Activated CD4-positive, CD25-positive, alpha-beta regulatory T cell treated with anti-CD3 and anti-CD28 coated beads, Interleukin-2, amount 50 U/mL, for 24 hours (primary cell): ENCODE measurements at regions not wholly inside any gene's neighbourhood (a gene's known extent, or its start where the extent isn't known, plus 50 kb on each side); places are given as distances from the start of the nearest gene placed in this dataset.

ENCODE experiments used
- ATAC-seq, 2 donors: fragments of 150-1000 bp; cut with Tn5 transposase; one replicate each; pipeline ENCODE4 v1.10.0; 2021; ENCODE audit warnings: mild to moderate bottlenecking in 1 of 2, moderate library complexity in 1 of 2

- ATAC-seq = no peak
Observed at GRCh38 chr2:128559533-128560515, 241.2 kb upstream of the HS6ST1 start.

- no peak for ATAC-seq
Observed at GRCh38 chr2:128560718-128561117, 242.1 kb upstream of the HS6ST1 start.

- no peak for ATAC-seq
Observed at GRCh38 chr2:128562471-128563347, 244.0 kb upstream of the HS6ST1 start.

GRCh38 chr2:128563348-128563687, 244.7 kb upstream of the HS6ST1 start:
- no peak for ATAC-seq

- no peak for ATAC-seq
Observed at GRCh38 chr2:128564131-128564530, 245.5 kb upstream of the HS6ST1 start.

- no peak for ATAC-seq
Observed at GRCh38 chr2:128564551-128564950, 245.9 kb upstream of the HS6ST1 start.

GRCh38 chr2:128565441-128565840, 246.8 kb upstream of the HS6ST1 start:
- ATAC-seq = no peak

- no peak for ATAC-seq
Observed at GRCh38 chr2:128566671-128567070, 248.0 kb upstream of the HS6ST1 start.

- no peak for ATAC-seq
Observed at GRCh38 chr2:128568106-128568505, 249.4 kb upstream of the HS6ST1 start.

- ATAC-seq = no peak
Observed at GRCh38 chr2:128573116-128573515, 254.4 kb upstream of the HS6ST1 start.

GRCh38 chr2:128573531-128573930, 254.9 kb upstream of the HS6ST1 start:
- no peak for ATAC-seq

- ATAC-seq = no peak
Observed at GRCh38 chr2:128577141-128577930, 258.7 kb upstream of the HS6ST1 start.

- no peak for ATAC-seq
Observed at GRCh38 chr2:128578406-128579390, 260.0 kb upstream of the HS6ST1 start.

GRCh38 chr2:128579825-128580224, 261.2 kb upstream of the HS6ST1 start:
- ATAC-seq = no peak

- ATAC-seq = no peak
Observed at GRCh38 chr2:128580988-128581848, 262.6 kb upstream of the HS6ST1 start.

GRCh38 chr2:128581849-128582244, 263.2 kb upstream of the HS6ST1 start:
- ATAC-seq = no peak

GRCh38 chr2:128584296-128584890, 265.7 kb upstream of the HS6ST1 start:
- ATAC-seq = no peak

- no peak for ATAC-seq
Observed at GRCh38 chr2:128585706-128586105, 267.0 kb upstream of the HS6ST1 start.

GRCh38 chr2:128589681-128590080, 271.0 kb upstream of the HS6ST1 start:
- no peak for ATAC-seq
